ENCODE measurements at regions not wholly inside any gene's neighbourhood (a gene's known extent, or its start where the extent isn't known, plus 50 kb on each side); places are given as distances from the start of the nearest gene placed in this dataset.
A peak's percentile ranks its signal among the peaks of the same experiment; 100 is the strongest.

GRCh38 chr12:45611495-45611894 lies 118.0 kb upstream of the ARID2 start (continued):
- TF ChIP-seq, protein P1, sequence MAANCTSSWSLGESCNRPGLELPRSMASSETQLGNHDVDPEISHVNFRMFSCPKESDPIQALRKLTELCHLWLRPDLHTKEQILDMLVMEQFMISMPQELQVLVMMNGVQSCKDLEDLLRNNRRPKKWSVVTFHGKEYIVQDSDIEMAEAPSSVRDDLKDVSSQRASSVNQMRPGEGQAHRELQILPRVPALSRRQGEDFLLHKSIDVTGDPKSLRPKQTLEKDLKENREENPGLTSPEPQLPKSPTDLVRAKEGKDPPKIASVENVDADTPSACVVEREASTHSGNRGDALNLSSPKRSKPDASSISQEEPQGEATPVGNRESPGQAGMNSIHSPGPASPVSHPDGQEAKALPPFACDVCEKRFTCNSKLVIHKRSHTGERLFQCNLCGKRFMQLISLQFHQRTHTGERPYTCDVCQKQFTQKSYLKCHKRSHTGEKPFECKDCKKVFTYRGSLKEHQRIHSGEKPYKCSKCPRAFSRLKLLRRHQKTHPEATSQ (tag by site-specific recombination; IDR thresholded peaks at IDR 0.05) = no peak
- no peak for TF ChIP-seq ZNF768 (tag by site-specific recombination; IDR thresholded peaks at IDR 0.05)
- TF ChIP-seq ZNF692 (tag by site-specific recombination; IDR thresholded peaks at IDR 0.05) = no peak
- TF ChIP-seq BCL11A (tag by site-specific recombination; IDR thresholded peaks at IDR 0.05; ENCODE audit: low read depth) = no peak
- no peak for TF ChIP-seq ZBTB48 (tag by site-specific recombination; IDR thresholded peaks at IDR 0.05)
- TF ChIP-seq ZNF501 (tag by site-specific recombination; IDR thresholded peaks at IDR 0.05) = no peak
- no peak for TF ChIP-seq ZNF701 (tag by site-specific recombination; IDR thresholded peaks at IDR 0.05)

- no peaks in the 10 kb centered on the region for H3K9me3 ChIP-seq (ENCODE audit: control insufficient read depth, insufficient read depth, low read depth, low read length)
- no peak for TF ChIP-seq ZEB2 (tag by site-specific recombination; IDR thresholded peaks at IDR 0.05)
- peaks cover 34% of the 10 kb centered on the region for H3K4me1 ChIP-seq (ENCODE audit: control insufficient read depth, insufficient read depth, low read length)
- no peaks in the 10 kb centered on the region for H3K36me3 ChIP-seq (ENCODE audit: control insufficient read depth in 2 of 2, insufficient read depth in 1 of 2, low read length in 2 of 2)
- H3K27ac ChIP-seq (ENCODE audit: extremely low read depth, low read depth, low read length) = no peak overlapping the region
- ChIA-PET POLR2A (no interaction called here), CTCF (interaction anchor here (0.7 to 1.0 kb wide), 3 partner anchors 83 to 143 kb away, joined by 3 read pairs; no protein-coding TSS in a partner anchor)
- H3K4me3 ChIP-seq (ENCODE audit: low read depth, low read length) = no peak overlapping the region
Observed at GRCh38 chr12:45612044-45612794, 117.3 kb upstream of the ARID2 start.

DNA sequence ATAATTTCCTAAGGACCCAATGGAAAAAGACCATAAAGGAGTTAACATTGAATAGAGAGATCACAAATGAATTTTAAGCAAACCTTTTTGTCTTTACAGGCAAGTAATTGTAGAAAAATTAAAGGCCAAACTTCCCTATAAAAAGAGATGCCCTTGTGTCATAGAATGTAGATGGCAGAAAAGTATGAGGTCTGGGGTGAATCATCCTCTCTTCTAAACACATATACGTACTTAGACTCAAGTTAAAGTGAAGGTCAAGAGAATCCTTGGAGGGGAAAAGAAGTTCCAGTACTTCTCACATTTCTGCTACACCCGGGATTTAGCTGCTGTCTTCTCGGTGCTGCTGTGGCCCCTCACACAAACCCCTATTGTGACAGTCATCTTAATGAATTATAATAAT lies 116.2 kb upstream of the ARID2 start:
- ChIA-PET CTCF (interaction anchor here (0.7 kb wide), 1 partner anchor 82 kb away, joined by 3 read pairs; no protein-coding TSS in a partner anchor), POLR2A (no interaction called here)
- Histone ChIP-seq H3K4me1 (ENCODE audit: control insufficient read depth, insufficient read depth, low read length) (peaks cover 36% of the 10 kb centered on the region), H3K4me3 (ENCODE audit: low read depth, low read length) (no peak overlapping the region), H3K36me3 (ENCODE audit: control insufficient read depth in 2 of 2, insufficient read depth in 1 of 2, low read length in 2 of 2) (no peaks in the 10 kb centered on the region), H3K27ac (ENCODE audit: extremely low read depth, low read depth, low read length) (no peak overlapping the region), H3K9me3 (ENCODE audit: control insufficient read depth, insufficient read depth, low read depth, low read length) (no peaks in the 10 kb centered on the region)
- TF ChIP-seq, protein P2, sequence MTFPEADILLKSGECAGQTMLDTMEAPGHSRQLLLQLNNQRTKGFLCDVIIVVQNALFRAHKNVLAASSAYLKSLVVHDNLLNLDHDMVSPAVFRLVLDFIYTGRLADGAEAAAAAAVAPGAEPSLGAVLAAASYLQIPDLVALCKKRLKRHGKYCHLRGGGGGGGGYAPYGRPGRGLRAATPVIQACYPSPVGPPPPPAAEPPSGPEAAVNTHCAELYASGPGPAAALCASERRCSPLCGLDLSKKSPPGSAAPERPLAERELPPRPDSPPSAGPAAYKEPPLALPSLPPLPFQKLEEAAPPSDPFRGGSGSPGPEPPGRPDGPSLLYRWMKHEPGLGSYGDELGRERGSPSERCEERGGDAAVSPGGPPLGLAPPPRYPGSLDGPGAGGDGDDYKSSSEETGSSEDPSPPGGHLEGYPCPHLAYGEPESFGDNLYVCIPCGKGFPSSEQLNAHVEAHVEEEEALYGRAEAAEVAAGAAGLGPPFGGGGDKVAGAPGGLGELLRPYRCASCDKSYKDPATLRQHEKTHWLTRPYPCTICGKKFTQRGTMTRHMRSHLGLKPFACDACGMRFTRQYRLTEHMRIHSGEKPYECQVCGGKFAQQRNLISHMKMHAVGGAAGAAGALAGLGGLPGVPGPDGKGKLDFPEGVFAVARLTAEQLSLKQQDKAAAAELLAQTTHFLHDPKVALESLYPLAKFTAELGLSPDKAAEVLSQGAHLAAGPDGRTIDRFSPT (tag by site-specific recombination; IDR thresholded peaks at IDR 0.05) = no peak
- TF ChIP-seq ZNF629 (tag by site-specific recombination; IDR thresholded peaks at IDR 0.05) (peak; percentile 60), TRIM28 (IDR thresholded peaks at IDR 0.05; ENCODE audit: borderline replicate concordance, low read length) (no peak), ZNF184 (tag by site-specific recombination; IDR thresholded peaks at IDR 0.05) (no peak), ZNF335 (tag by site-specific recombination; conservative IDR thresholded peaks at IDR 0.05) (peak; percentile 10; the same call in 1 of the 2 replicates), ZNF37A (tag by site-specific recombination; IDR thresholded peaks at IDR 0.05) (no peak)
- TF ChIP-seq, protein P3, sequence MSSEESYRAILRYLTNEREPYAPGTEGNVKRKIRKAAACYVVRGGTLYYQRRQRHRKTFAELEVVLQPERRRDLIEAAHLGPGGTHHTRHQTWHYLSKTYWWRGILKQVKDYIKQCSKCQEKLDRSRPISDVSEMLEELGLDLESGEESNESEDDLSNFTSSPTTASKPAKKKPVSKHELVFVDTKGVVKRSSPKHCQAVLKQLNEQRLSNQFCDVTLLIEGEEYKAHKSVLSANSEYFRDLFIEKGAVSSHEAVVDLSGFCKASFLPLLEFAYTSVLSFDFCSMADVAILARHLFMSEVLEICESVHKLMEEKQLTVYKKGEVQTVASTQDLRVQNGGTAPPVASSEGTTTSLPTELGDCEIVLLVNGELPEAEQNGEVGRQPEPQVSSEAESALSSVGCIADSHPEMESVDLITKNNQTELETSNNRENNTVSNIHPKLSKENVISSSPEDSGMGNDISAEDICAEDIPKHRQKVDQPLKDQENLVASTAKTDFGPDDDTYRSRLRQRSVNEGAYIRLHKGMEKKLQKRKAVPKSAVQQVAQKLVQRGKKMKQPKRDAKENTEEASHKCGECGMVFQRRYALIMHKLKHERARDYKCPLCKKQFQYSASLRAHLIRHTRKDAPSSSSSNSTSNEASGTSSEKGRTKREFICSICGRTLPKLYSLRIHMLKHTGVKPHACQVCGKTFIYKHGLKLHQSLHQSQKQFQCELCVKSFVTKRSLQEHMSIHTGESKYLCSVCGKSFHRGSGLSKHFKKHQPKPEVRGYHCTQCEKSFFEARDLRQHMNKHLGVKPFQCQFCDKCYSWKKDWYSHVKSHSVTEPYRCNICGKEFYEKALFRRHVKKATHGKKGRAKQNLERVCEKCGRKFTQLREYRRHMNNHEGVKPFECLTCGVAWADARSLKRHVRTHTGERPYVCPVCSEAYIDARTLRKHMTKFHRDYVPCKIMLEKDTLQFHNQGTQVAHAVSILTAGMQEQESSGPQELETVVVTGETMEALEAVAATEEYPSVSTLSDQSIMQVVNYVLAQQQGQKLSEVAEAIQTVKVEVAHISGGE (tag by site-specific recombination; conservative IDR thresholded peaks at IDR 0.05; ENCODE audit: low read depth) = no peak

Data from HEK293 (cell line).